GM19025 (cell line): ENCODE measurements at regions not wholly inside any gene's neighbourhood (a gene's known extent, or its start where the extent isn't known, plus 50 kb on each side); places are given as distances from the start of the nearest gene placed in this dataset.

ENCODE experiments used
- ATAC-seq: cut with Tn5 transposase; IDR thresholded peaks from one replicate; pipeline ENCODE4 v1.9.1; 2021; ENCODE audit warnings: mild to moderate bottlenecking, low read depth, moderate library complexity; ENCODE audit not compliant: unreplicated experiment

DNA sequence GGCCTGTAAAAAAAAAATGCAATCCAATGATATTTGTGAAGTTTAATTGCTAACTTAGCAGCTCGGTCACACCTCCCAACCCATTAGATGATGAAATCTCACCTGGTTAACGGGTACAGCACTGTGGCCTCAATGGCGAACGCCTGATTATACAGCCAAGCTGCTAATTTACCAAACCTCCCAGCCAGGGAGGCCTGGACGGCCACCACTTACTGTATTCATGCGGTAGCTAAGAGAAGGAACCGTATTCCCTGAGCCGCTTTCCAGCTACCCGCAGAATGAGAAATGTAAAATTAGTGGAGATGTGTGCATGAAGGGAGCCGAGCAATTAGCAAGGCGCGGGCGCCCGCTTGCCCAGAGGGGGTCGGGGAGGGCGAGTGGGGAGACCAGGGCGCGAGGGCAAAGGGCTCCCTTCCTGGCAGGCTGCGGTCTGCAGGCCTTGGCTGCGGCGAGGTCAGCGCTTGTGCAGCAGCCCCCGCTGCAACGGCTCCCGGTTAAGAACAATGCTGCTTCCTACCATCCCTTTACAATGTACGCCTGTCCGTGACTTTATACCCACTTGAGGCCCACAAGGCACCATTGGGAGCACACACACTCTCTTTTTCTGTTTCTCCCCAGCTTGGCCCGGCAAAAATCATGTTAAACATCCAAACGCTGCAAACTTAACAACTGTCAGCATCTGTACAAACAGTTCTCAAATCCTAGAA is 70.4 kb upstream of the TBCA start:
- ATAC-seq: no peak

DNA sequence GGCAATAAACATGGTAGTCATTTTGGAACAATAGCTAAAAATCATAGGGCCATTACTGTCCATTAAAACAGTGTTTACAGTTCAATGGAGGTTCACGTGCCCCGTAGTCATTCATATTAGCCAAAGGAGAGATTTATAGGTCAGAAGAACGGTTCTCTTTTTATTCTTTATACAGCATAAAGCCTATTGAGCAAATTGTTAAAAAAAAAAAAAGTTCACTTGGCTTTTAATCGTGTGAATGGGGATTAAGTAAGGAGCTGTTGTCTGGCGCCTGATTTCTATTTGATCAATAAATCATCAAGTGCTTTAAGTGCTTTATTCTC is 69.1 kb upstream of the TBCA start:
- ATAC-seq: no peak

DNA sequence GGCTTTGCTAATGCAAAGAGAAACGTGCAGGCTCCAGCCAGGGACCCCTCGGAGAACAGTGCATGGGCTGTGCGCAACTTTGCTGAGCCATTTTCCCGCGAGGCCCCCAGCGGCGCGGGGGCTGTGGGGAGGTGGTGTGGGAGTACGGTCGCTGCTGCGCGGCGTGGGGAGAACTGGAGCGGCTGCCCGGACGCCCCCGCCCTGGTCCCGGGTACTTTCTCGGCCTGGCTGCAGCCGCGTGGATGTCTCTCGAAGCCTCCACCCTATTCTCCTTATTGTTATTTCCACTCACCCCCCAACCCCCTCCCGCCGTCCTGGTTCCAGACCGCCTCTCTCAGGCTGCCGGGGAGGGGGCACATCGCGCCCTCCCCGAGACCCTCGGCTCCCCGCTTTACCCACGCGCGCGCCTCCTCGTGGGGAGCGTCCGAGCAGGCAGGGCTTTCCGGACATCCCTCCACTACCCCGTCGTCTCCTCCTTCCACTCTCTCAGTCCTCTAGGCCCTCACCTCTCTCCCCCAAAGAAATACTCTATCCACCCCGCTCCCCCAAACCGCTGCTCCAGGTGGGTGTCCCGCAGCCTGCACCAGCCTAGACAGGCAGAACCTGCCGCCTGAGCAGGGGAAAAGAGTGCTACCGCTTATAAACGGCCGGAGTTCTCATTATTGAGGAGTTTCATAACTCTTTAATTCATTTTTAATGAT is 68.6 kb upstream of the TBCA start:
- ATAC-seq: no peak

- no peak for ATAC-seq
Measured at GRCh38 chr5:77844373-77844622, 68.2 kb upstream of the TBCA start.

DNA sequence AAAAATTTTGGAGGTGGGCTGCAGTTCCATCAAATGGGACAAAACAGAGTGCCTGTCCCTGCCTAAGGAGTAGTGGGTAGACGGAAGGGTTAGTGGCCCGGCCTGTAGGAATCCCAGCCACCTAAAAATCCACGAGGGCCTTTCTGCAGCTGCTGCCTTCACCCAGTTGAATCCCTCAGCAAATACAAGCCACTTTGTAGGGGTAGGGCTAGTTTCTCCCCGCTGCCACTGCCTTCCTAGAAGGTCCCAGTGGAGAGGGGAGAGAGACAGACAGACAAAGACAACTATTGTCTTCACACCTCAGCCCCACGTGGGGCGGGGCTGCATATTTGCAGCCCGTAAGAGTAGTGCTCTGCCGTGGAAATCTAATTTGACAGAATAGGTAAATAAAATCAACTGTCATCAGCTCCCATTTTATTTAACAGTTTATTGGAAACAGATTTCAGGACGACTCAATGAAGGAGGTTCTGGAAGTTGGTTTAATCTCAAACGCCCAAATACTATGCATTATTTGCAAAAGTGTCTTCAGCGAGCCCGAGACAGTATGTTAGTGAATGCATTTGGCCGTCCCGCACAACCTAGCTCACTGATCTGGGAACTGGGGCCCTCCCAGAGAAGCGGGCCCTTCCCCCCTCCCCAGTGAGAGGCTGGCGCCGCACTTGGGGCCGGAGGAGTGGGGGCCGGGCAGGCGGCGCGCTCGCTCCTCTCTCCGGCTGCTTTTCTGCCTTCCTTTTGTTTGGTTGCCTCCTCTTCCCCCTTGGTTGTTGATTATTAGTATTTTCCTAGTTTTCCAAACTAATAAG is 67.6 kb upstream of the TBCA start:
- ATAC-seq: no peak

GRCh38 chr5:77842243-77842642 is 66.1 kb upstream of the TBCA start:
- no peak for ATAC-seq

- no peak for ATAC-seq
Measured at GRCh38 chr5:77841616-77842015, 65.5 kb upstream of the TBCA start.

- ATAC-seq: no peak
Measured at GRCh38 chr5:77840930-77841329, 64.8 kb upstream of the TBCA start.

DNA sequence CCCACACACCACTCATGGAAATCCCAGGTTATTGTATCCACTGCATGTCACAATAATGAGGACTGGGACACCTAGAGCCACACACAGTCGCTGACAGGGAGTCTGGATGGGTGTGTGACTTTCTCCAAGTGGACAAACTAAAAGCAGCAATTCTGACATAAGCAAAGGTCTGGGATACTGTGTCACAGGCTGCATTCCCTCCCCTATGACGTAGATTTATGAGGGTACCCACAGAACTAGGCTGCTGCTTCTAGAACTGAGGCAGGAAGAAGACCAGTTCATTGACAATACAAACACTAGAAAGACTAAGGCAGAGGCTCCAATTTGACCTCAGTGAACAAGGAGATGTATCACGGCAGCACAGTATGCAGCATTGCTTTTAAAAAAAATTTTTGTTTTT is 63.6 kb upstream of the TBCA start:
- no peak for ATAC-seq

DNA sequence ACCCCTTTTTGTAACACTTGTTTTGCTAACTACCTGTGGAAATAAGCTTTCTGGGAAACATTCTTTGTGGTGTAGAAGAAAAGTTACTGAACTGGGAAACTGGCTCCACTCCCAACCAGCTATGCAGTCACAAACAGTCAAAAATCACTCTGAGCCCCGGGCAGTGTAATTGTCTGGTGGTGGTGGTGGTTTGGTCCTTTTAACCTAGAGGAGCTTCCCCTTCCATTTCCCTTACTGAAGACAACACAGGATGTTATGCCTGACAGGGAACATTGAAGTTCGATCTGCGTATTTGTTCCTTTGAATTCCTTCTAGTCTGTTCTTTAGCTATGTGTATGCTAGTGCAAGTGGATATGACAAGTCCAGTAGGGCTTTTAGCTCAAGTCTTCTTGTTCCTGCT is 56.8 kb upstream of the TBCA start:
- ATAC-seq: no peak

DNA sequence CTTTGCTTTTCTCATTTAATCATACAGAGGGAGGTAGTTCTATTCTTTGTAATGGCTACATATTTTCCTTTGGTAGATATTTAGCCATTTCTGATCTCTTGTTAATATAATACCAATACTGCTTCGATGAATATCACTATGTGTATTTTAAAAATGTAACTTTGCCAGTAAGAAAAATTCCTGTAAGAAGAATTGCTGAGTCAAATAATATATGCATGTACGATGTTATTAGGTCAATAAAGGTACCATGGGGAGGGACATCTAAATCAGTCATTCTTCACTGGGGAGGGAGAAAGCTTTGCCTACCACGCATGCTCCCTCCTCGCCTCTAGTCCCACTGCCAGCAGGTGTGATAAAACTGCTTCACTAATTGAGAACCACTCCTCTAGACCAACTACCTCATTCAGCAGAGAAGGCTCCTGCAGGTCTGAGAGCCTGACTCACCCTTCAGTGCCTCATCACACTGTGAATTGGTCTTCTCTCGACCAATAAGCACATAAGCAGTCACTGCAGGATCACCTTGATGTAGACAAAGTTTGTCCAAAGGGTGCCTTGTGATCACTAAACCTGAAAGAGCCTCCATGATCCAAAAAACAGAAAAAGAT is 56.1 kb upstream of the TBCA start:
- no peak for ATAC-seq

GRCh38 chr5:77828445-77828844 is 52.3 kb upstream of the TBCA start:
- no peak for ATAC-seq
